NCI-H1417 treated with DMSO at 0.1 percent for 48 hours (cell line): ENCODE measurements at regions not wholly inside any gene's neighbourhood (a gene's known extent, or its start where the extent isn't known, plus 50 kb on each side); places are given as distances from the start of the nearest gene placed in this dataset.
"Not testable (repeated sequence)": the region's sequence is repeated elsewhere in the genome, so short reads cannot be mapped to it uniquely, and the experiment has no call there.

Experiments used
- DNase-seq: peaks from one replicate; lab custom pipeline; 2025; lab: John Stamatoyannopoulos, UW

GRCh38 chr5:62777081-62777480, 198.5 kb downstream of the LRRC70 start:
- DNase-seq, result not testable (repeated sequence)

GRCh38 chr5:62776592-62776991, 198.0 kb downstream of the LRRC70 start:
- not testable (repeated sequence) for DNase-seq

- no peak for DNase-seq
Measured at GRCh38 chr5:62773460-62773859, 194.8 kb downstream of the LRRC70 start.

GRCh38 chr5:62771341-62771740, 192.7 kb downstream of the LRRC70 start:
- DNase-seq, result no peak

- no peak for DNase-seq
Measured at GRCh38 chr5:62767650-62768049, 189.0 kb downstream of the LRRC70 start.

GRCh38 chr5:62767077-62767476, 188.5 kb downstream of the LRRC70 start:
- no peak for DNase-seq

- DNase-seq, result no peak
Measured at GRCh38 chr5:62762503-62762902, 183.9 kb downstream of the LRRC70 start.

GRCh38 chr5:62757686-62758085, 179.1 kb downstream of the LRRC70 start:
- not testable (repeated sequence) for DNase-seq

- DNase-seq, result not testable (repeated sequence)
Measured at GRCh38 chr5:62752998-62753367, 174.4 kb downstream of the LRRC70 start.

GRCh38 chr5:62752056-62752997, 173.7 kb downstream of the LRRC70 start:
- DNase-seq, result not testable (repeated sequence)

- DNase-seq, result no peak
Measured at GRCh38 chr5:62742207-62742606, 163.6 kb downstream of the LRRC70 start.

GRCh38 chr5:62741761-62742160, 163.1 kb downstream of the LRRC70 start:
- DNase-seq, result no peak

GRCh38 chr5:62737766-62738165, 159.1 kb downstream of the LRRC70 start:
- no peak for DNase-seq

- DNase-seq, result no peak
Measured at GRCh38 chr5:62732677-62733121, 154.1 kb downstream of the LRRC70 start.

GRCh38 chr5:62731022-62731421, 152.4 kb downstream of the LRRC70 start:
- no peak for DNase-seq

GRCh38 chr5:62729675-62730074, 151.1 kb downstream of the LRRC70 start:
- no peak for DNase-seq

- DNase-seq, result no peak
Measured at GRCh38 chr5:62727861-62728260, 149.2 kb downstream of the LRRC70 start.

- no peak for DNase-seq
Measured at GRCh38 chr5:62727184-62727583, 148.6 kb downstream of the LRRC70 start.

GRCh38 chr5:62722360-62722759, 143.7 kb downstream of the LRRC70 start:
- no peak for DNase-seq

- DNase-seq, result no peak
Measured at GRCh38 chr5:62720031-62720441, 141.4 kb downstream of the LRRC70 start.

GRCh38 chr5:62719061-62719720, 140.6 kb downstream of the LRRC70 start:
- DNase-seq, result no peak

GRCh38 chr5:62718324-62718723, 139.7 kb downstream of the LRRC70 start:
- no peak for DNase-seq

- DNase-seq, result no peak
Measured at GRCh38 chr5:62717301-62717933, 138.8 kb downstream of the LRRC70 start.
